HG02885 (cell line): ENCODE measurements at regions not wholly inside any gene's neighbourhood (a gene's known extent, or its start where the extent isn't known, plus 50 kb on each side); places are given as distances from the start of the nearest gene placed in this dataset.
A peak's percentile ranks its signal among the peaks of the same experiment; 100 is the strongest.

Source experiments
- ATAC-seq: cut with Tn5 transposase; IDR thresholded peaks from one replicate; pipeline ENCODE4 v1.9.1; 2021; ENCODE audit warnings: mild to moderate bottlenecking; ENCODE audit not compliant: unreplicated experiment, poor library complexity

DNA sequence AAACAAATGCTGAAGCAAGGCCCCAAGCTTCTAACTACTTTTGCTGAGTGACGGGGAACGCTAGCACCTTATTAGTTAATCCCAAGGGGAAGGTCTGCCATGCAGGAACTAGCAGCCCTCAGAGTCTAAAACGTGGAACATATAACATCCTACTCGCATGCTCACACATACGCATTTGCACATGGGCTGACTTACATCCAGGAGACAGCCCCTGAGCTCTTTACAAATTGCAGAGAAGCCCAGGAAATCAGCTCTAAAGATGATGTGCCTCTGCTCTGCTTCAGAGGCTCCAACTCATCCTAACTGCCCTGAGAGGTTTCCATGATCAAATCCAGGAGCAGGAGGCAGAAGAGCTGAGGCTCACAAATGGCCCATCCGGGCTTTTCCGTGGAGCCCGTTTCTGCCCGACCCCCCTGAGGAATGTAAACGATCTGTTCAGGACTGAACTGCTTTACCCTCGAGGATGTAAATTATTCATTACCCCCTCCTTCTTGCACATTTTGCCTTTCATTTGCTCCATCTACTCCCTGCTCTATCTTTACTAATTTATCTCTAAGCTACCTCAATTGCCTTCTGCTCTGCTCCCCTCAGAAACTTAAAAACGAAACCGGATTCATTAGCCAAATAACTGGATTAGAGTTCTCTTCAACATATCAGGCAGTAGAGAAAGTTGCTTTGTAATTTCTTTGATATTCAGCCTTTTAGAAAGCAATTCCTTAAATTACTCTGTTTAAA lies 141.9 kb upstream of the CCDC54 start:
- ATAC-seq: no peak

GRCh38 chr3:107235928-107236315 lies 141.3 kb upstream of the CCDC54 start:
- ATAC-seq: peak; percentile 58

DNA sequence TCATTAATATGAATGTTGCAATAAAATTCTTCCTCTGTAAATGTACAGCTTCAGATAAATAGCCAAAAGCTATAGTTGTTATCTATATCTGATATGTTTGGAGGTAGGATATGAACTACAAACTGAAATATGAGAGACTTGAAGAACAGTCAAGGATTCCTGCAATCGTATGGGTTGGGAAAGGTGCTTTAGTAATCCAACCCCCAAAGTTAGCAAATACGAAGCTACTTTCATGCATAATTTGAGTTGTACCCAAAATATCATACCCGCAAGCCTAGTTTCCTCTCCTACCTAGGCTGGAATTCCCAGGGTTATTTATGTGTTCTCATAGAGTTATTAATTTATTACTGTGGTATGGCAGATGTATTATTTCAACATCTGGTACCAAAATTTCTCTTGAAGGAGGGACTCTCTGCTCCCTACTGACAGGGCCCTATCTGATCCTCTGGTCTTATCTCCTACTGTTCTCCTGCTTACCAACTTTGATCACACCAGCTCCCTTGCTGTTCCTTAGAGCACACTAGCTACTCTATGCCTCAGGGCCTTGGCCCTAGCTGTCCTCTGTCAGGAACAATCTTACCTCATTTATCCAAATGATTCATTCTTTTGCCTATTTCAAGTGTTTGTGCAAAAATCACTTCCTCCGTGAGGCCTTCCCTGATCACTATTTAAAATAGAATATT lies 140.4 kb upstream of the CCDC54 start:
- no peak for ATAC-seq

- ATAC-seq: no peak
These were observed 138.5 kb upstream of the CCDC54 start for GRCh38 chr3:107238787-107239186.

DNA sequence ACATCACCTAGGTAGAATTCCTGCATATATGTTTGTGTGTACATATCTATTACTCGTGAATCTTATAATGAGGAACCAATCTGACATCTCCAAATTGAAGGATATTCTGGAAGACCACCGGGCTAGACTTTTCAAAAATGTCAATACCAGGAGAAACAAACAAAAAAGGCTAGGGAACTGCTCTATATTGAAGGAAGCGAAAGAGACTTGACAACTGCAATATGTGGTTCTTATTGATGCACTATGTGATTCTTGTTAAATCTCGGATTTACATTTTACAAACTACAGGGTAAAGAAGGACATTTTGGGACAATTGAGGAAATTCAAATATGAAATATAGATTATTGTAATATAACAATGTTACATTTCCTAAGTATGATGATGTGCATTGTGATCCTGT lies 137.5 kb upstream of the CCDC54 start:
- no peak for ATAC-seq

GRCh38 chr3:107240183-107241091 lies 136.8 kb upstream of the CCDC54 start:
- ATAC-seq: peak; percentile 95

- peak; percentile 54 for ATAC-seq
These were observed 136.0 kb upstream of the CCDC54 start for GRCh38 chr3:107241217-107241616.

DNA sequence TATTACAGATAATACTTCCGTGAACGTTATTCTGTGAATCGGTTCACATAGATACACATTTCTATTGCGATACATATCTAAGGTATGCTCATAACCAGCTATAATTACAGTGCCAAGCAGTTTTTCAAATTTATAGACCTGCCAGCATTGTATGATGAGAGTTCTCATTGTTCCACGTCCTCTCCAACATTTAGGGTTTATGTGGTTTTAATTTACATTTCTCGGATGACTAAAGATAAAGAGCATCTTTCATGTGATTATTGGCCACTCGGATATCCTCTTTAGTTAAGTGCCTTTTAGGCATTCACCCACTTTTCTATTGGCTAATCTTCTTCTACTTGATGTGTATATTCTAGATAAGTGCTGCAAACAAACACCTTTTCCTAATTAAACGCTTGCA lies 134.7 kb upstream of the CCDC54 start:
- ATAC-seq: no peak

DNA sequence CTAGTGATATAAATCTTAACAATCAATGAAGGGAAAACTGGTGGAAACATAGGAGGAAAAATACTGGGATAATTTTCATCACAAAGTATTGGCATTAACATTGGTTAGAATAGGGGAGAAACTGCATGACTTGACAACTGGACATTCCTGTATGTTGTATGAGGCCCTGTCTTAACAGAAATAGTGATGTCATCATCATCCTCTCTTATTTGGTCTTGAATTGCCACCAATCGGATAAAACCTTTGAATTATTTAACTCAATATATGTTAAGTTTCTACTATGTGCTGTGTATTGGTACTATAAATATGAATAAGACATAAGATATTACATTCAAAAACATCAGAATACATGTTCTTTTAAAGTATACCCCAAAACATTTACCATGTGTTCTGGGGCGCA lies 130.1 kb upstream of the CCDC54 start:
- no peak for ATAC-seq

- no peak for ATAC-seq
These were observed 128.1 kb upstream of the CCDC54 start for GRCh38 chr3:107249132-107249531.

DNA sequence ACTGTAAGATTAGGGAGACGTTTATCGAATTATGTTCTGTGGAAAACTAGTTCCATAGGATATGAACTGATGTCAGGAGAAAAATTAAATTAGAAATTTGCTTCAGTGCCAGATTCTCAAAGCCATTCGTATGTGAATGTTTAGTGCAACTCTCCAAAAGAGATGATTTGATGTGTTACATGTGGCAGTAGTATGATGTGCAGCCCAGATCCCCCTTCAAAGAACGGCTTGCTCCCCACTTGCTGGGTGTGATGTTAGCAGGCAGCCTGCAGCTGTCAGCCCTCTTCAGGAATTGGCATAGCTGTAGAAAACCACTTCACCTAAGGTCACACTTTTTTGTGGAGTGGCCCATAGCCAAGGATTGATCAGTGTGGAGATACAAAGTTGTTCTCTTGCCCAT lies 127.0 kb upstream of the CCDC54 start:
- no peak for ATAC-seq

- no peak for ATAC-seq
These were observed 125.4 kb upstream of the CCDC54 start for GRCh38 chr3:107251819-107252218.

GRCh38 chr3:107256963-107257362 lies 120.3 kb upstream of the CCDC54 start:
- ATAC-seq: no peak

- no peak for ATAC-seq
These were observed 118.9 kb upstream of the CCDC54 start for GRCh38 chr3:107258300-107258699.

GRCh38 chr3:107260207-107260606 lies 117.0 kb upstream of the CCDC54 start:
- no peak for ATAC-seq

DNA sequence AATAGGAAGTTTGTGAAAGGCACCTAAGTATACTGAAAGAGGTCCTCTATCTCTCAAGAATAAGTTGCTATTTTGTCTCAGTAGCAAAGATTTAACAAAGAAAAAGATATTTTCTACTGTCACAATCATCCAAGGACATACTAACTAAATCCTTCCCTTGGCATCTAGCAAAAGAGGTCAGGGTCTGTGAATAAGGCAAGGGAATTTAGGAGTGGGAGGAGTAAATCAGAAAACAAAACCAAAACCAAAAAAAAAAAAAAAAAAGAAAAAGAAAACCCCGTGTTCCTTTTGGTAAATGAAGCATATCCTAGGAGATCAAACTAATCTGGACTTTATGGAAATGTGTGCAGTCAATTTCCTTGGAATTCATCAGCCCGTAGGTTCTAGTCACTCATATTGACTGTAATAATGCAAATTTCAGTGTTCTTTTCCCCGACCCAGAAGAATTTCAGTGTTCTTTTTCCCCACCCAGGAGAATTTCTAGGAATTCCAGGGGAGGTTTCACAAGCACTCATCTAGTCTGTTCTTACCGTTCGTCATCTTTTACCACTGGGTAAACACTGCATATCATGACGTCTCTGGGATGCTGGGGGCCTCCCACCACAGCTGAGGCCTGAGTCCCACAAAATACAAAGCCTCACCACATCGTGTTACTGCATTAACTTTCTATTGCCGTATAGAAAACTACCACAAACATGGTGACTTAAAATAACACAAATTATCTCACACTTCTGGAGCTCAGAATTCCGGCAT lies 113.8 kb upstream of the CCDC54 start:
- ATAC-seq: no peak

DNA sequence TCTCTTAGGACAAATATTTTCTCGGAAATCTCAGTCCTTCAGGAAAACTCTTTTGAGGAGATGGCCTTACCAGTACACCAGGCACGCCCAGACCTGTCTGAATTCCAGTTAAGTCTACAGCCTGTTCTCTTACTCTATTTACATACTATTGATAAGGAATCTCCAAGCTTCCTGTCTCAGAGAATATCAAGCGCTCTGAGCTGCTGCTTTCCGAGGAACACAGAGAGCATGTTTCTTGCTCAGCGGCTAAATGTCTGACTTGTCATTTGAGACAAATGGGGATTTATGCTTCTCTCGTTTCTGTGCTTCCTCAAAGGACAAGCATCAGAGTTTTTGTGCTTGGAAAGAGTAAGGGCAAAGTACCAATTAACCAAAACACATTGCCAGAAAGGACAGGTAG lies 112.4 kb upstream of the CCDC54 start:
- no peak for ATAC-seq

- no peak for ATAC-seq
These were observed 111.7 kb upstream of the CCDC54 start for GRCh38 chr3:107265526-107265925.

GRCh38 chr3:107268469-107268868 lies 108.8 kb upstream of the CCDC54 start:
- no peak for ATAC-seq

DNA sequence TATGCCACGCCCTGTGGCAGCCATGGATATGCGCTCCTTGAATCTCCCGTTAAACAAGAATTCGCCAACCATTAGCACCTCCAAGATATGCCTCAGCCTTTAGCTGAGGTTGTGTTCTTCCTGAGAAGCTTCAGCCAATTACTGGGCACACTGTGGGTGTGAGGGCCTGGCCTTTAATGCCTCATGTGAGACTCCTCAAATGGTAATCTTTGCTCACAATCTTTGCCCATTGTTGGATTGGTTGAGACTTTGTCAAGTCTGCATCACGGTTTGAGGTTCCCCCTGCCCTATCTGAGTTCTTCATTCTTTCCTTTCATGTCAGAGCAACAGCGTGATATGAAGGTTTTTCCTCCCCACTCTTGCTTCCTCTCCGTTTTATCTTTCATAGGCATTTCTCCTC lies 108.1 kb upstream of the CCDC54 start:
- no peak for ATAC-seq
